GM19328 (cell line): ENCODE measurements at regions not wholly inside any gene's neighbourhood (a gene's known extent, or its start where the extent isn't known, plus 50 kb on each side); places are given as distances from the start of the nearest gene placed in this dataset.
A peak's percentile ranks its signal among the peaks of the same experiment; 100 is the strongest.
"Not testable (repeated sequence)": the region's sequence is repeated elsewhere in the genome, so short reads cannot be mapped to it uniquely, and the experiment has no call there.

Experiments
- ATAC-seq: cut with Tn5 transposase; IDR thresholded peaks from one replicate; pipeline ENCODE4 v1.9.1; 2021; ENCODE audit warnings: mild to moderate bottlenecking, moderate library complexity; ENCODE audit not compliant: unreplicated experiment

DNA sequence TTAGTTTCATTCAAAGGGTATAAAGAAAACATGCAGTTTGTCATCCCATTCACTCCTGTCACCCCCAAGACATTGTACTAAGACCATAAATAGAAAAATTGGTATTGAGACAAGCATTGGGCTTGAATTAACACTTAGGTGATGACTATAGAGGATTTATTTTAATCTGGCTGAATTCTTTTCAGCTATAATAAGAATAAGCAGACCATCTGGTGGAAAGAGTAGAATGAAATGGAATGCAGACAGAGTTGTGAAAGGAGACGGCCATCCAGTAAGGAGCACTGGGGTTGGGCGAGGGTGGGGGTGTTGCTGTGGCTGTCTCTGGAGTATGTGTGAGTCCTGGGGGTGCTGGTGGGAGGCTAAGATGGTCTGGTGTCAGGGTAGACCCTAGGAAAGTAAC is 125.0 kb upstream of the IVNS1ABP start:
- ATAC-seq = no peak

- no peak for ATAC-seq
These were observed 124.6 kb upstream of the IVNS1ABP start for GRCh38 chr1:185441605-185442004.

DNA sequence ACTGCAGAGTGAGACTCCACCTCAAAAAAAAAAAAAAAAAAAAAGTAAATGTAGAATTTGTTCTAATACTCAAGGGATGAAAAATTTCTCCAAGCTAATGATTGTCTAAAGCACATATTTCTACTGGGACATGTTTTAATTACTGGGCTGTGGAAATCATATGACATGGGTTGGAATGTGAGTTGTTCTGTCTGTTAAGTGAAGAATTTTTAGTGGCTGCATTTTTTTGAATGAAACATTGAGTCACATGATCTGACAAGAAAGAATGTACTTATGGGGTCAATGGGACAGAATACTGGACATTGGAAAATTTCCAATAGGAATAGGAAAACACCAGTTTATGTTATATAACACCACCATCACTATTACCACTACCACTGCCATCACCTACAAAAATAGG is 123.8 kb upstream of the IVNS1ABP start:
- no peak for ATAC-seq

GRCh38 chr1:185439727-185440415 is 122.8 kb upstream of the IVNS1ABP start:
- ATAC-seq = peak; percentile 53

GRCh38 chr1:185438936-185439335 is 121.9 kb upstream of the IVNS1ABP start:
- no peak for ATAC-seq

GRCh38 chr1:185435696-185436379 is 118.8 kb upstream of the IVNS1ABP start:
- ATAC-seq = no peak

DNA sequence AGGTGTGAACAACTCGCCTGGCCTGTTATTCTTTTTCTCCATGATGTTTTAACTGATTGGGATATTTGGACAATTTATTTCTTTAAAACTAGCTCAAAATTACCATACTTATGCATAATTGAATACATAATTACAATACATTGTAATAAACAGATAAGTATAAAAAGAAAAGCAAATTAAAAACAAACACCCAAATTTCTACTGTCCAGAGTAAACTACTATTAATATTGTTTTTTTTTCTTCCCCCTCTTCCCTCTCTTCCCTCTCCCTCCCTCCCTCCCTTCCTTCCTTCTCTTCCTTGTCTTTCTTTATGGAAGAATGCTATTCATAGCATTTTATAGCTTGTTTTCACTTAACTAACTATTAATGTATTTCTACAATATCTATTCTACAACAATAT is 117.7 kb upstream of the IVNS1ABP start:
- ATAC-seq = no peak

GRCh38 chr1:185433667-185434066 is 116.6 kb upstream of the IVNS1ABP start:
- no peak for ATAC-seq

- ATAC-seq = no peak
These were observed 115.9 kb upstream of the IVNS1ABP start for GRCh38 chr1:185432948-185433347.

DNA sequence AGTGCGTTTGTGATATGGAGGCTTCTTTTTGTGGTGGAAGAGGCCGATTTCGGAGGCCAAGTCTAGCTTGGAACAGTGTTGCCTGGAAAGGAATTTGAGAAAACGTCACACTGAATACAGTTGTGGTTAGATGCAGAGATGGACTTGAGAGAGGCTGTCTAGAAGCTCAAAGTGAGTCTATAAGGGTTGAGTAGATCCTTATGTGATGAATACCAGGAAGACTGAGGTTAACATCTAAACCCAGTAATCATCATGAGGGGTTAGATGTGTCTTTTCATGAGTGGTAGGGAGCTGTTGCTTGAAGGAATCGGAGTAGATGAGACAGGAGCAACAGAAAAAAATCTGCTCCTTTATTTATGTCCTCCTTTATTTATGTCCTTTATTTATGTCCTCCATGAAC is 114.6 kb upstream of the IVNS1ABP start:
- no peak for ATAC-seq

DNA sequence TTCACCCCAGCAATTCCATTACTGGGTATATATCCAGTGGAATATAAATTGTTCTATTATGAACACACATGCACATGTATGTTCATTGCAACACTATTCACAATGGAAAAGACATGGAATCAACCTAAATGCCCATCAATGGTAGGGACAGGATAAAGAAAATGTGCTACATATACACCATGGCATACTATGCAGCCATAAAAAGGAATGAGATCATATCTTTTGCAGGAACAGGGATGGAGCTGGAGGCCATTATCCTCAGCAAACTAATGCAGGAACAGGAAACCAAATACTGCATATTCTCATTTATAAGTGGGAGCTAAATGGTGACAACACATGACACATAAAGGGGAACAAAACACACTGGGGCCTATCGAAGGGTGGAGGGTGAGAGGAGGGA is 112.6 kb upstream of the IVNS1ABP start:
- ATAC-seq = not testable (repeated sequence)

GRCh38 chr1:185427776-185428175 is 110.7 kb upstream of the IVNS1ABP start:
- ATAC-seq = no peak

DNA sequence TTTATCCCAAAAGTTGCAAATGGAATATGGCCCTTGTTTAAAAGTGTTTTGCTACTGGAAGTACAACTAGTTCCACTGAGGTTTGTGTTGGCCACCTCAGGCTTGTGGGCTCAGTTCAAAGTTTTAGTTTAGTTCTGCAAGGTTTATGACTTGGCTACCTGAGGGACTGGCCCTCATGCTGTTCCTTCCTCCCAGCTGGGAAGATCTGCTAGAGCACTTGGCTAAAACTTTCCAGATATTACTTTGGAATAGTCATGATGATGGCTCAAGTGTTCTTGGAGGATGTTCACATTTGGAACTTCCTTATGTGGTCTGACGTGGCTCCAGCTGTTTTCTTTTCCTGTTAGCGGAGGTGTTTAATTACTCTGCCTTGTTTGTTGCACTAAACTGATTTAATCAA is 110.2 kb upstream of the IVNS1ABP start:
- ATAC-seq = no peak

DNA sequence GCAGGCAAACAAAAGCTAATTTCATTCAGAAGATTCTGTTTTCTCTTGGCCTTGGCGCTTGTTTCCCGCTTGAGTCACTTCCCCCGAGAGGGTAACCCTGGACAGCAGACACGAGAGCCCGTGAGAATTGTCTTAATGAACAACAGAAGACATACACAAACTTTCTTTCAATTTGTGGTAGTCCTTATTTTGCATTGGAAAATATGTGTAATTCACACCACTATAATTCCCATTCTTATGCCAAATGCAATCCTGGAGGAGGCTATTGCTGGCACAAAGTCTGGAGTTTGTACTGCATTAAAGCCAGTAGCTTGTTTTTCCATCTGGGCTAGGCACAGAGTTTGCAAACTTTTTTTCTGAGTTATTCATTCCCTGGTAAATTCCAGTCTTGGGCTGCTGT is 109.8 kb upstream of the IVNS1ABP start:
- no peak for ATAC-seq

GRCh38 chr1:185425163-185425562 is 108.1 kb upstream of the IVNS1ABP start:
- ATAC-seq = no peak

DNA sequence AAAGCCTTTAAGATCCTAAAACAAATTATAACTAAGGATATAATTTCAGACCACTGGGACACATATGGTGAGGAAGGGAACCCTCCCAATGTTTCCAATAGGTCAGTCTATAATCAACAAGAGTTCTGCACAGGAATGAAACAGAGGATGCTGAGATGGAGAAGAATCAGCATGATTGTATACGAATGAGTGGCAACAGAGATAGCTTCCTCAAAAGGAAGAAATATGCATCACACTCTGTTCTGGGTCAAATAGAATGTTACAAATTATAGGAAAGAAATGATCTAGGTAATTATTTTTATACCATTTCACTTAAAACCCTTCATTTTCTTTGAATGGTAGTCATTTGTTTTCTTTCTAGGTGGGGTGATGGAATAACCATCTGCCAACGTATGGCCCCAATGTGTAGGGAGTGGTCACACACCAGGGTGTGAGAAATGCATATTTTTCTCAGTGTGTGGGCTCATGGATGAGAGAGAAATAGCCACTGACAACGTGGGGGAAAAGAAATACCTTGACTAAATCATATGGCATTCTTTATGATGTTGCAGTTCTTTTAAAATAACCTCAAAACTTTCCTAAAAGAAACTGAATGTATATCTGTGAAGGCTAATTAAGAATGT is 104.6 kb upstream of the IVNS1ABP start:
- ATAC-seq = no peak

DNA sequence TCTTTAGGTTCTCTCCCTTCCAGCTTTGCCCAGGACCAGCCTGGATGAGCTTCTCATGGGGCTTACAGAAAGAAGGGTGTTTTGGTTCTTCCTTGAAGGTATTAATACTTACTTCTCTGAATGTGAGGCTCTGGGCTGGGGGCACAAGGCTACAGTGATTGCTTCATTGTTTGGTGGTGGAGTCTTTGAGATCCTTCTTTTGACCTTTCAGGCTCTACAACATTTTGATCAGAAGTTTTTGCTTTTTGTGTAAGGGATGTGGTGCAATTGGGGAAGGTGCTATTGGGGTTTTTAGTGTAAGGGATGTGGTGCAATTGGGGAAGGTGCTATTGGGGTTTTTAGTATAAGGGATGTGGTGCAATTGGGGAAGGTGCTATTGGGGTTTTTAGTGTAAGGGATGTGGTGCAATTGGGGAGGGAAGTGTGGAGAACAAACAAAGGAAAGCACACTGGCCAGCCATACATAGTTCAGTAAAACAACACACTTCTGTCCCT is 103.6 kb upstream of the IVNS1ABP start:
- ATAC-seq = no peak

GRCh38 chr1:185419718-185420117 is 102.7 kb upstream of the IVNS1ABP start:
- no peak for ATAC-seq

GRCh38 chr1:185418472-185418871 is 101.4 kb upstream of the IVNS1ABP start:
- ATAC-seq = no peak

- ATAC-seq = peak; percentile 47
These were observed 95.5 kb upstream of the IVNS1ABP start for GRCh38 chr1:185412385-185413087.

- no peak for ATAC-seq
These were observed 92.9 kb upstream of the IVNS1ABP start for GRCh38 chr1:185409763-185410528.
